ENCODE measurements at regions not wholly inside any gene's neighbourhood (a gene's known extent, or its start where the extent isn't known, plus 50 kb on each side); places are given as distances from the start of the nearest gene placed in this dataset.

GRCh38 chr5:17042041-17042440 is 106.0 kb upstream of the MYO10 start:
- Histone ChIP-seq H3K27me3 (ENCODE audit: low read depth) (no peaks in the 10 kb centered on the region), H3K9me3 (no peaks in the 10 kb centered on the region), H3K4me3 (no peak overlapping the region), H3K36me3 (no peaks in the 10 kb centered on the region), H3K27ac (no peak overlapping the region), H3K4me1 (no peaks in the 10 kb centered on the region)
- intact Hi-C loops (cut with DNase I): no loop called here
- no peak for TF ChIP-seq CTCF (IDR thresholded peaks at IDR 0.05)
- DNase-seq (no peak), ATAC-seq (no peak)

- DNase-seq (no peak), ATAC-seq (no peak)
- no peak overlapping the region for H3K4me3 ChIP-seq
- H3K36me3 ChIP-seq: no peaks in the 10 kb centered on the region
- intact Hi-C loops (cut with DNase I): no loop called here
- no peak for TF ChIP-seq CTCF (IDR thresholded peaks at IDR 0.05)
- no peak overlapping the region for H3K27ac ChIP-seq
- no peaks in the 10 kb centered on the region for H3K9me3 ChIP-seq
- H3K27me3 ChIP-seq (ENCODE audit: low read depth): no peaks in the 10 kb centered on the region
- H3K4me1 ChIP-seq: no peaks in the 10 kb centered on the region
Measured at GRCh38 chr5:17046320-17046719, 110.2 kb upstream of the MYO10 start.

- H3K9me3 ChIP-seq: no peaks in the 10 kb centered on the region
- TF ChIP-seq CTCF (IDR thresholded peaks at IDR 0.05): no peak
- intact Hi-C loops (cut with DNase I): no loop called here
- no peaks in the 10 kb centered on the region for H3K27me3 ChIP-seq (ENCODE audit: low read depth)
- no peak for DNase-seq
- no peaks in the 10 kb centered on the region for H3K4me1 ChIP-seq
- H3K27ac ChIP-seq: no peak overlapping the region
- no peak overlapping the region for H3K4me3 ChIP-seq
- no peaks in the 10 kb centered on the region for H3K36me3 ChIP-seq
- ATAC-seq: no peak
Measured at GRCh38 chr5:17050236-17050635, 114.1 kb upstream of the MYO10 start.

- Histone ChIP-seq H3K4me3 (no peak overlapping the region), H3K36me3 (no peaks in the 10 kb centered on the region), H3K27me3 (ENCODE audit: low read depth) (no peaks in the 10 kb centered on the region), H3K9me3 (no peaks in the 10 kb centered on the region), H3K4me1 (peaks cover 7% of the 10 kb centered on the region), H3K27ac (no peak overlapping the region)
- DNase-seq (no peak), ATAC-seq (no peak)
- no peak for TF ChIP-seq CTCF (IDR thresholded peaks at IDR 0.05)
- intact Hi-C loops (cut with DNase I): no loop called here
Measured at GRCh38 chr5:17054911-17055310, 118.8 kb upstream of the MYO10 start.

- H3K27ac ChIP-seq: no peak overlapping the region
- no peaks in the 10 kb centered on the region for H3K36me3 ChIP-seq
- H3K9me3 ChIP-seq: no peaks in the 10 kb centered on the region
- H3K4me3 ChIP-seq: no peak overlapping the region
- no peak for TF ChIP-seq CTCF (IDR thresholded peaks at IDR 0.05)
- H3K27me3 ChIP-seq (ENCODE audit: low read depth): no peaks in the 10 kb centered on the region
- intact Hi-C loops (cut with DNase I): no loop called here
- ATAC-seq: no peak
- DNase-seq: no peak
- peaks cover 7% of the 10 kb centered on the region for H3K4me1 ChIP-seq
Measured at GRCh38 chr5:17056141-17056631, 120.1 kb upstream of the MYO10 start.

GRCh38 chr5:17058438-17058837 is 122.3 kb upstream of the MYO10 start:
- H3K4me3 ChIP-seq: no peak overlapping the region
- no peaks in the 10 kb centered on the region for H3K27me3 ChIP-seq (ENCODE audit: low read depth)
- no peak for DNase-seq
- no peaks in the 10 kb centered on the region for H3K9me3 ChIP-seq
- peaks cover 7% of the 10 kb centered on the region for H3K4me1 ChIP-seq
- no peak overlapping the region for H3K27ac ChIP-seq
- H3K36me3 ChIP-seq: no peaks in the 10 kb centered on the region
- ATAC-seq: peak in 1 of 2 donors; percentile 44
- TF ChIP-seq CTCF (IDR thresholded peaks at IDR 0.05): no peak
- intact Hi-C loops (cut with DNase I): no loop called here
